HK-2 (cell line): ENCODE measurements at regions not wholly inside any gene's neighbourhood (a gene's known extent, or its start where the extent isn't known, plus 50 kb on each side); places are given as distances from the start of the nearest gene placed in this dataset.

Experiments
- DNase-seq: peaks from one replicate; pipeline ENCODE4 v3.0.0-alpha.2; 2018; ENCODE audit not compliant: unreplicated experiment

DNA sequence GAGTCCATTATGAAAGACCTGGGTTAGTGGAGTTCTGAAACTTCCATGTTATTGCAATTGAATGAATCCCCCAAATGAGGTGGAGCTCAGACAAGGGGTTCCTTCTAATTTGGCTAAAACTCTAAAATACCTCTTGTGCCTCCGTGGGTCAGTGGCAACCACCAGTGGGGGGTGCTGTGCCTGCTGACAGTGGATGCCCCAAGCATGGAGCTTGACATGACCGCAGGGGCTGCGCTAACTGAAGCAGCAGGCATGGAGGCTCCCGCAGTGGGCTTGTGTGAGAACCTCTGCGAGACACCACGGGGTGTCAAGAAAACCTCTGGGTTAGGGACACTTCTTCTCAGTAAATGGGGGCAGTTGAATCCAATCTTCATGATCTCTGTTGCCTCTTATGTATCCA, 200.5 kb downstream of the DRD1 start:
- no peak for DNase-seq

- DNase-seq = no peak
Observed at GRCh38 chr5:175242207-175242606, 201.8 kb downstream of the DRD1 start.

DNA sequence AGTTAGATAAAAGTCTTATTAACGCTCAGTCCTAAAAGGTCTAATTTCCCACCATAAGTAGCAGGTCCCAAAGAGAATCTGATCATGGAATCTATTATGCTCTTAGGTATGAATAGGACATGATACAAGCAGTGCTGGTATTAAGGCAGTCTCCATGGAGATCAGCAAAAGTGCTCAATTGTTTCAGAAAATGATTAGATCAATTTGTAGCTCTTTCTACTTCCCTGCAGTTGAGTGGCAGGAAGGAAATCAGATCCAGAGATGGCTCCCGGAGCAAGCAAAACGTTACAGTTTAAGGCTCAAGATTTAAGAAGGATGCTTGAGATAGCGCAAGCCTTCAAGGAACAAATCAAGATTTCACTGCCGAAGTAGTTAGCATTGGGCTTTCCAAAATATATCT, 205.7 kb downstream of the DRD1 start:
- no peak for DNase-seq

DNA sequence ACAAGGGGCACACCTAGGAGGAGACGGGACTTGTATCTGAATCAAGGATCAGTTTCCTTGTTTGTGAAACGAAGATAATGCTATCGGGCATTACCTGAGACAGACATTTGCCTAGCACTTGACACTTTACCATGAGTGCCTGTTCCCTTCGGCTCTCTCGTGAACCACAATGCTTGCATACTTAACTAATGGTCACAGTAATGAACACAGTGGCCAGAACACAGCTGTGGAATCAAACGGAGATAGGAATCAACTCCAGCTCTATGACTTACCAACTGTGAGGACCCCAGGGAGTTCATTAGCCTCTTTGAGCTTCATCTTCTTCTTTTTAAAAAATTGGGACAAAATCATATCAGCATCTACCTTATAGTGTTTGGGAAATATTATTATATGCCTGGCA, 207.8 kb downstream of the DRD1 start:
- DNase-seq = no peak

- DNase-seq = no peak
Observed at GRCh38 chr5:175235251-175235960, 208.6 kb downstream of the DRD1 start.

GRCh38 chr5:175230299-175230698, 213.7 kb downstream of the DRD1 start:
- DNase-seq = no peak

DNA sequence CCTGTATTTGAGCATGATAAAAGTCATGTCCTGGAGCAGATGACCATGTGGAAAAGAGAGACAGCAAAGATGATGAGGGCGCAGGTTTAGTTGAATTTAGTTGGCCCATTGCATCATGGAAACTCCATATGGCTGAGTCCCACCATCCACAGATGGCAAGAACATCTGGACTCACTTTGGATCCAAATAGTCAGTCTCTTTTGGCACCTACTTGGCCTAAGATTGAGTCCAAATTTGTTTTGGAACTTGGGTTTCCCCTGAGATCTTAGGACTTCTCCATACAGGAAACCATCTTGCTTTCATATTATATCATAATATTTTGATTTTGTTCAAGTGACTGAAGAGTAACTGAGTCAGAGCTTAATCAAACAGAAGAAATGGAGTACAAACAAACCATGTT, 217.5 kb downstream of the DRD1 start:
- DNase-seq = no peak

DNA sequence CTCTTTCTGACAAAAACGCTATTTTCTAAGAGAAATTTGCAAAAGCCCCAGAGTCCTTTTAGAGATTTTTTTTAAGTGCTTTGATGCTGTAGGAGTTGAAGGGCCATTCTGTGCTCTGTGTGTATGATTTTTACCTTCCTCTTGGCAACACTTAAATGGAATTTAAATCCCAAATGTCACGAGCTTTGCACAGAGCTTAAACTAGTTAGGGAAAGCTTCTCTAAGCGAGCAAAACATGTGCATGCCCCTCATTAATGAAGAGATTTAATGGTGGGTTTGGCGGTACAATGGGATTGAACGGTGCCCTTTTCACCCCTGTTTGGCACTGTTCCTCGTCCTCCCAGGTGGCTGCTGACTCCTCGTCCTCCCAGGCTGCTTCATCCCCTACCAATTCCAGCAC, 220.7 kb downstream of the DRD1 start:
- DNase-seq = no peak

GRCh38 chr5:175222621-175223020, 221.4 kb downstream of the DRD1 start:
- DNase-seq = no peak

GRCh38 chr5:175220549-175220948, 223.4 kb downstream of the DRD1 start:
- DNase-seq = no peak

- no peak for DNase-seq
Observed at GRCh38 chr5:175219366-175219765, 224.6 kb downstream of the DRD1 start.

GRCh38 chr5:175216991-175217390, 227.0 kb downstream of the DRD1 start:
- no peak for DNase-seq

- DNase-seq = no peak
Observed at GRCh38 chr5:175215906-175216305, 228.1 kb downstream of the DRD1 start.

DNA sequence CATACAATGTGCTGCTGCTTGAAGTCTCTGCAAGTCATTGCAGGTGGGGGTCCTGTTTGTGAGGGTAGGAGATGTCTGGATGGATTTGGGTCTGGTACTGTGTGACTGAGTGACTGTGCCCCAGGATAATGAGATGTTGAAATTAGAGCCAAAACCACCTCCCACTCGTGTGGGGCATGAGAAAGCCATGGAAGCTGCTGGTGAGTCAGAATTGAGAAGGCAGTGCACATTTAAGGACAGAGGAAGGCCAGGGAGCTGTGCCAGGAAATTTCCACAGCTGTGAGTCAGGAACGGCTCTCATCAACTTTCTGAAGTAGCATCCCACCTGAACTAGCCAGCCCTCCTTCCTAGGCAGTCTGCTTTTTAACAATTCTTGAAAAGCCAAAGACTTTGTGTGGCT, 229.8 kb downstream of the DRD1 start:
- peak; percentile 14 for DNase-seq

- no peak for DNase-seq
Observed at GRCh38 chr5:175211956-175212756, 231.8 kb downstream of the DRD1 start.

DNA sequence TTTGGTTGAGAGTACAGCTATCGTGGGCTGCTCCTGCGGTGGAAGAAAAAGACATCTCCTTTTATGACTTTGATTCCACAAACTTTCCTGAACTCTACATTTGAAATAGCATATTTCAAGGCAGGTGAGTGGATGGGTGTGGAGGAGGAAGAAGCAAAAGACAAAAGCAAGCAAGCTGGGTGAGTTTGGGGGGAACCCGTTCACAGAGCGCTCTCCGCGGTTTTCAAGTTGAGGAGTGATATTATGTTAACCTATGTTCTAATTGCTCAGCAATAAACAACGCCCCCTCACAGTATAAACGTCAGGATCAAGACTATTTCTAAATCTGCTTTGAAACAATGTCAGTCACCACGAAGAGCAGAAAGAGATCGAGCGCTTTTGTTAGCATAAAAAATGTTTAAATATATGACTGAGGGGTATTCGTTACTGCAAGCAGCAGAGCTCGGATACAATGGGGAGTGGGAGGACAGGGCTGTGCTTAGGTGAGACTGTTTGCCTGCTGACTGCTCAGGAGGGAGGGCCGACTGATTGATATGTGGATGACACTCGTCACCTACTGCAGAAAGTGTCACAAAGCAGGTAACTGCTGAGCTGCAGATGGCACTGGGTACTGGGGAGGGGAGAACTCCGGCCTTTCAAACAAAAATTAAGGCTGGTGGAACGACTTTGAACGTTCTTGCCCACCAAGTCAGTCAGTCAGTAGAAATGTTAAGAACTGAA, 236.5 kb downstream of the DRD1 start:
- no peak for DNase-seq

DNA sequence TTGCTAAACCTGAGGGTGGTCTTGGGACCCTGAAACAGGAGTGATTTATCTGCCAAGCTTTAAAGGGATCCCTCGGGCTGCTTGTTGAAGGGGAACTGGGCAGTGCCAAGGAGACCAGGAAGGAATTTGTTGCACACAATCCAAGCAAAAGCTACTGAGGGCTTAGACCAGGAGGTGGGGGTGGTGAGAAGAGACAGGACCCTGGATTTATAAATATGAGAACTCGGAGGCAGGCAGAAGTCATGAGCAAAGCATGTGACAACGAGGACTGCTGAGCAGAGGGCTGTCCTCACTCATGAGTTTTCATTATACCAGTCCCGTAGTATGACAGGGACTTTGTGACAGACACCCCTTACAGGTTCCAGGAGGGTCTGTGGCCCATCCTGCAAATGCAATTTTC, 237.3 kb downstream of the DRD1 start:
- DNase-seq = no peak

DNA sequence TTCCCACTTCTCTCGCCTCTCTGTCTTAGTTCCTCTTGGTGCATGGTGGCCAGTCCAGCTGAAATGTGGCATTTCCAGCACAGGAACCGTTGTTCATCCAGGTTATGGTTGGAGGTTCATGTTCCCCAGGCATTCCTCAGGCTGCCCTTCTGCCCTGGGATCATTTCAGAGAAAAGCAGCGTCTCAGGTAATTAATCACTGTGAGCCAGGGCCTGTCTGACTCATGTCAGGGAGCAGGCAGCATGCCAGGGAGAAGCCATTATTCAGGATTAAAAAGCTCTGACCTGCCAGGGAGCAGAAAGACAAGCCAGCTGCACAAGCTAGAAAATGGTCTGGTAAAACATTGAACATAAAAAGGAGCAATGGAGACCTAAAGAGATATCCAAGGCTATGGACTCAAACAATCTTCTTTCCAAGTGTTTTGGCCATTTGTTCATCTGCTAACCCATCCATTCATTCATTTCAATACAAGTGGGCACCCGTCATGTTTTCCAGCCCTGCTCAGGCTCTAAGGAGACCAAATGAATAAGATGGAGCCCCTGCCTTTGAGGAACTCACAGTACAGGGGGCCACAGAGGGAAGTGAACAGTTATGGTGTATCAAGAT, 241.4 kb downstream of the DRD1 start:
- DNase-seq = peak; percentile 25

DNA sequence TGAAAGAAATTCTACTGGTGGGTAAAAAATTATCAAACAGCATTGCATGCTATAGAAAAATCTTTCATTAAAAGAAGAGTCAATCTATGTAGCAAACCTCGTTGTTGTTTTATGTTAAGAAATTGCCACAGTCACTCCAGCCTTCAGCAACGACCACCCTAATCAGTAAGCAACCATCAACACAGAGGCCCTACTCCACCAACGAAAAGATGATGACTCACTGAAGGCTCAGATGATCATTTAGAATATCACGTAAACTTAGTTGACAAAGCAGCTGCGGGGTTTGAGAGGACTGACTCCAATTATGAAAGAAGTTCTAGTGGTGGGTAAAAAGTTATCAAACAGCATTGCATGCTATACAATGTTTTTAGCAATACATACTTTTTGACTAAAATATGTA, 242.6 kb downstream of the DRD1 start:
- DNase-seq = no peak

DNA sequence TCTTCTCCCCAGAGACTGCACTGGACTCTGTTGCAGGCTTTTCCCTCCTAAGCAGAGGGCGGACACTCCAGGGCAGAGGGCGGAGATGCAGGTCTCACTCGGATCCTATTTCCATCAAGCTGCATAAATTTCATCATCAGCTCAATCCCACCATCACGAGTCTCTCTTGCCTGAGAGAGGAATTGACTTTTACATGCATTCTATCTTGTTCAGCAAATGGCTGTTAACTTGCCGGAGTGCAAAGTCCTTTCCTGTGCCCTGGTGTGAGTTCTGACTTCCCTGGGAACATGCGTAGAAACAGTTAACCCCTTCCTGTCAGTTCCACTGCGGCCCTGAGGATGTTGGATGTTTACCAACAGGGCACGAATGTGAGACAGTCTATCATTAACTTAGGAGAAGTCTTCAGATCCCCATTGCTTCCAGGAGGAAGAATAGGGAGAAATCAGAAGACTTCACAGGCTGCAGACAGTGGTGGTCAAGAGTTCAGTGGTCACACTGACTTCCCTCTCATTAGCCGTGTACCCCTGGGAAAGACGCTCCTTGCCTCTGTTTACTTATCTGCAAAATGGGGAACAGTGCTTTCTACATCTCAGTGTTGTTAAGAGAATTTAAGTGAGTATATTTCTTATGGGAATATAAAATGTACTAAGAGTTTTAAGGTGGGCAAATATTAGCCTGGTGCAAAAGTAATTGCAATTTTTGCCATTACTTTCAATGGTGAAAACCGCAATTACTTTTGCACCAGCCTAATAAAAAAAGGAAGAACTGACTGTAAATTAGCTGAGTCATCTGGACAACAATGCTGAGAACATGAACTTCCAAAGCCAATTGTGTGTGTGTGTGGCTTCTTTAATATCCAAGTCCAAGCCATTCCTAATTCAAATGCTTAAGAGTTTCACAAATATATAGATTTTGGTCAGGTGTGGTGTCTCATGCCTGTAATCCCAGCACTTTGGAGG, 248.0 kb downstream of the DRD1 start:
- DNase-seq = no peak

GRCh38 chr5:175181331-175181730, 262.7 kb downstream of the DRD1 start:
- DNase-seq = no peak
